MM.1S (cell line): ENCODE measurements at regions not wholly inside any gene's neighbourhood (a gene's known extent, or its start where the extent isn't known, plus 50 kb on each side); places are given as distances from the start of the nearest gene placed in this dataset.

Source experiments
- DNase-seq: peaks from one replicate; pipeline ENCODE4 v3.0.0-alpha.2; 2015
- H2AFZ ChIP-seq: fragments of 300-600 bp; sonication (generic); 2 replicates; pipeline ENCODE4 v1.6.0; 2016; ENCODE audit warnings: antibody characterized with exemption, low read length
- H3F3A ChIP-seq: fragments of 300-600 bp; sonication (generic); 2 replicates; pipeline ENCODE4 v1.6.1; 2016; ENCODE audit warnings: mild to moderate bottlenecking, antibody characterized with exemption, low read length, moderate library complexity, mixed read lengths; ENCODE audit not compliant: insufficient read depth
- H3K27ac ChIP-seq: fragments of 300-600 bp; sonication (generic); 2 replicates; pipeline ENCODE4 v1.5.1; 2016; ENCODE audit warnings: mild to moderate bottlenecking, low read length
- H3K27me3 ChIP-seq: fragments of 300-600 bp; sonication (generic); replicated peaks from 2 replicates; pipeline ENCODE4 v1.6.0; 2016; ENCODE audit warnings: low read length; ENCODE audit not compliant: insufficient read depth
- H3K36me3 ChIP-seq: fragments of 300-600 bp; sonication (generic); replicated peaks from 2 replicates; pipeline ENCODE4 v1.6.1; 2016; ENCODE audit warnings: mild to moderate bottlenecking, low read length, mixed read lengths; ENCODE audit not compliant: insufficient read depth
- H3K4me1 ChIP-seq: fragments of 300-600 bp; sonication (generic); 2 replicates; pipeline ENCODE4 v1.6.1; 2016; ENCODE audit warnings: low read length, mixed read lengths
- H3K4me2 ChIP-seq: fragments of 300-600 bp; sonication (generic); 2 replicates; pipeline ENCODE4 v1.6.0; 2016; ENCODE audit warnings: low read depth, low read length
- H3K4me3 ChIP-seq: fragments of 300-600 bp; sonication (generic); 2 replicates; pipeline ENCODE4 v1.5.1; 2016; ENCODE audit warnings: low read length, mixed read lengths
- H3K79me2 ChIP-seq: fragments of 300-600 bp; sonication (generic); 2 replicates; pipeline ENCODE4 v1.6.1; 2016; ENCODE audit warnings: mixed run types, low read length, mixed read lengths
- H3K9ac ChIP-seq: fragments of 300-600 bp; sonication (generic); 2 replicates; pipeline ENCODE4 v1.6.1; 2016; ENCODE audit warnings: low read length, mixed read lengths
- H3K9me2 ChIP-seq: fragments of 300-600 bp; sonication (generic); replicated peaks from 2 replicates; pipeline ENCODE4 v1.6.1; 2016; ENCODE audit warnings: mild to moderate bottlenecking, low read length, mixed read lengths; ENCODE audit not compliant: insufficient read depth
- H3K9me3 ChIP-seq: fragments of 300-600 bp; sonication (generic); replicated peaks from 2 replicates; pipeline ENCODE4 v1.6.1; 2016; ENCODE audit warnings: mild to moderate bottlenecking, low read length, mixed read lengths; ENCODE audit not compliant: insufficient read depth
- H4K20me1 ChIP-seq: fragments of 300-600 bp; sonication (generic); 2 replicates; pipeline ENCODE4 v1.6.1; 2016; ENCODE audit warnings: mild to moderate bottlenecking, low read length, moderate library complexity, mixed read lengths; ENCODE audit not compliant: insufficient read depth
- EZH2 ChIP-seq: fragments of 300-600 bp; sonication (generic); optimal IDR thresholded peaks from 2 replicates; pipeline ENCODE3; 2017; ENCODE audit warnings: low read depth, mild to moderate bottlenecking, antibody characterized with exemption, low read length, mixed read lengths
- EZH2phosphoT487 ChIP-seq: fragments of 300-600 bp; sonication (generic); IDR thresholded peaks from 2 replicates; pipeline ENCODE4 v1.6.1; 2018; ENCODE audit warnings: antibody characterized with exemption, low read length
- TF ChIP-seq, protein P1 (sequence below): fragments of 300-600 bp; sonication (generic); IDR thresholded peaks from 2 replicates; pipeline ENCODE4 v1.5.1; 2016; ENCODE audit warnings: antibody characterized with exemption, low read length, mixed read lengths

DNA sequence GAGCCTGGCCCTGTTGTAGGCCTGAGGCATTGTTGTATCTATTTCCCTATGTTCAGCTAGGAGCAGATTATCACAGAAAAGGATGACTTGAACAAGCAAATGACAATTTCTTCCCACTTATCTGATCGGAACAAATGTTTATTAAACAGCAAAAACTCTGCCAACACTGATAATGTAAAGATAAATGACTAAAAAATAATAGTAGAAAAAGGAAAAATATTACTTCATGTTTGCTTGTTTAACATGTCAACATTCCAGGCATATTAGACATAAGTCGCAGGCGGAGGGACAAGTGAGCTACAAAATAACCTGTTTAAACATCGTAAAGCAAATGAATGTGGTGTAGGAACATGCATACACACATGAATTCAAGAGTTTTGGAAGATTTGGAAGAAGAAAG lies 257.9 kb downstream of the TMX3 start:
- Histone ChIP-seq H3K79me2 (no peaks in the 10 kb centered on the region), H2AFZ (no peak overlapping the region)

DNA sequence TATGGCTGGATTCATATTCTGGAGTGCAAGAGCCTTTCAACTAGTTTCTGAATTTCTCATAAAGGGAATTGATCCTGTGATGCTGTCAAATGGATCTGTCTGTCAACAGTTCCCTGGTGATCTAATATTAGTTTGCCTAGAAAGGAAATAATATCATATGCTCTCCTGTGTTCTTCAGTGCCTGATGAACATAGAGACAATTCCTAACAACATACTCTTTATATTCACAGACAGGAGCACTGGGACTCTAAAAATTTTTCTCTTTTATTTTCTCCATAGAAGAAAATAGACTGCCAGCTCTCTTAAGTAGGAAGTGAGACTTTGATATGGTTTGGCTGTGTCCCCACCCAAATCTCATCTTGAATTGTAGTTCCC lies 259.7 kb downstream of the TMX3 start:
- TF ChIP-seq EZH2 = no peak
- no peak for TF ChIP-seq EZH2phosphoT487
- TF ChIP-seq, protein P1, sequence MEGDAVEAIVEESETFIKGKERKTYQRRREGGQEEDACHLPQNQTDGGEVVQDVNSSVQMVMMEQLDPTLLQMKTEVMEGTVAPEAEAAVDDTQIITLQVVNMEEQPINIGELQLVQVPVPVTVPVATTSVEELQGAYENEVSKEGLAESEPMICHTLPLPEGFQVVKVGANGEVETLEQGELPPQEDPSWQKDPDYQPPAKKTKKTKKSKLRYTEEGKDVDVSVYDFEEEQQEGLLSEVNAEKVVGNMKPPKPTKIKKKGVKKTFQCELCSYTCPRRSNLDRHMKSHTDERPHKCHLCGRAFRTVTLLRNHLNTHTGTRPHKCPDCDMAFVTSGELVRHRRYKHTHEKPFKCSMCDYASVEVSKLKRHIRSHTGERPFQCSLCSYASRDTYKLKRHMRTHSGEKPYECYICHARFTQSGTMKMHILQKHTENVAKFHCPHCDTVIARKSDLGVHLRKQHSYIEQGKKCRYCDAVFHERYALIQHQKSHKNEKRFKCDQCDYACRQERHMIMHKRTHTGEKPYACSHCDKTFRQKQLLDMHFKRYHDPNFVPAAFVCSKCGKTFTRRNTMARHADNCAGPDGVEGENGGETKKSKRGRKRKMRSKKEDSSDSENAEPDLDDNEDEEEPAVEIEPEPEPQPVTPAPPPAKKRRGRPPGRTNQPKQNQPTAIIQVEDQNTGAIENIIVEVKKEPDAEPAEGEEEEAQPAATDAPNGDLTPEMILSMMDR = no peak
- Histone ChIP-seq H3K9me2 (no peaks in the 10 kb centered on the region), H3K4me3 (no peak overlapping the region), H3K9me3 (no peaks in the 10 kb centered on the region), H3K4me1 (no peaks in the 10 kb centered on the region), H3K79me2 (no peaks in the 10 kb centered on the region), H2AFZ (no peak overlapping the region), H3K27me3 (no peaks in the 10 kb centered on the region), H3K9ac (no peak overlapping the region), H4K20me1 (no peaks in the 10 kb centered on the region), H3K36me3 (no peaks in the 10 kb centered on the region), H3F3A (no peaks in the 10 kb centered on the region), H3K4me2 (no peak overlapping the region), H3K27ac (no peak overlapping the region)
- DNase-seq = no peak

More for the DNA sequence above, 257.9 kb downstream of the TMX3 start:
- no peak overlapping the region for H3K4me3 ChIP-seq
- no peak for DNase-seq
- no peaks in the 10 kb centered on the region for H3K9me3 ChIP-seq
- no peaks in the 10 kb centered on the region for H3F3A ChIP-seq
- H3K9me2 ChIP-seq = no peaks in the 10 kb centered on the region
- no peaks in the 10 kb centered on the region for H3K36me3 ChIP-seq
- TF ChIP-seq, protein P1 = no peak
- no peak for TF ChIP-seq EZH2phosphoT487
- TF ChIP-seq EZH2 = no peak
- no peak overlapping the region for H3K9ac ChIP-seq
- H3K4me2 ChIP-seq = no peak overlapping the region
- H3K4me1 ChIP-seq = no peaks in the 10 kb centered on the region
- no peaks in the 10 kb centered on the region for H3K27me3 ChIP-seq
- H3K27ac ChIP-seq = no peak overlapping the region
- H4K20me1 ChIP-seq = no peaks in the 10 kb centered on the region

DNA sequence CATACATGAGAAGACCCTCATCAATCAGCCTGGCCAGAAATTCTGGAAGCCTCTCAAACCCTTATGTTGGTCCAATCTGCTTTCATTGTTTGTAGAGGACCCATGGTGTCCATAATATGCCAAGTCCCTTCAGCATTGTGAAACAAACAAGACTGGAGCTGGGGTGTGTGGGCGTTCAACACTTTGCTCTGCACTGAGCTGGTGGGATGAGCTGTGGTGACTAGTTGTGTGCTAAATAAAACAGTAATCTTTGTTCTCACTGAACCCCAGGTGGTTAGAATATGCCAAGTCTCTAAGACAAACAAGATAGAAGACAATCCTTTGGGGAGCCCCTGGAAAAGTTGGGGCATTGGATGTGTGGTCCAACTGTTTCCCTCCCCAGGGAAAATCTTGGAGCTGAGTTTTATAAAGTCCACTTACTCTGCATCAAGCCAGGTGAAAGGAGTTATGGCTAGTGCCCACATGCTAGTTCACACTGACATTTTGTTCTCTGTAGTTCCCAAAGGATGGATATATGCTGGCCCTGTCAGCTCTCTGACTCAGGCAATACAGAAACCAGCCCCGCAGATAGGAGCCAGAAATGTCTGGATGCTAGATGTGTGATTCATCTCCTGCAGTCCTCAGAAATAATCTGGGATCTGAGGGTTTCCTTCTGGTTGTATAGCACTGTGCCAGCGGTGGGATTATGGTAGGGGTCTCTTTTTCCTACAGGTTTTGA lies 260.2 kb downstream of the TMX3 start:
- Histone ChIP-seq H3K9me2 (no peaks in the 10 kb centered on the region), H3K9ac (no peak overlapping the region), H3K27ac (no peak overlapping the region), H3K4me2 (no peak overlapping the region), H3F3A (no peaks in the 10 kb centered on the region), H2AFZ (no peak overlapping the region), H3K36me3 (no peaks in the 10 kb centered on the region), H4K20me1 (no peaks in the 10 kb centered on the region), H3K4me1 (no peaks in the 10 kb centered on the region), H3K9me3 (no peaks in the 10 kb centered on the region), H3K4me3 (no peak overlapping the region), H3K79me2 (no peaks in the 10 kb centered on the region), H3K27me3 (no peaks in the 10 kb centered on the region)
- TF ChIP-seq, protein P1 = no peak
- TF ChIP-seq EZH2phosphoT487 (no peak), EZH2 (no peak)
- DNase-seq = no peak
